ENCODE measurements at regions not wholly inside any gene's neighbourhood (a gene's known extent, or its start where the extent isn't known, plus 50 kb on each side); places are given as distances from the start of the nearest gene placed in this dataset.

- peaks cover 3% of the 10 kb centered on the region for H3K27me3 ChIP-seq (ENCODE audit: control insufficient read depth, insufficient read depth, low read length)
- no peak overlapping the region for H3K4me3 ChIP-seq (ENCODE audit: low read depth, low read length)
- CTCF ChIA-PET: no interaction called here
- POLR2A ChIA-PET: no interaction called here
- no peak for DNase-seq (ENCODE audit: low read depth, low spot score)
- TF ChIP-seq CTCF (IDR thresholded peaks at IDR 0.05; ENCODE audit: low read depth, low read length): no peak
- H3K9me3 ChIP-seq (ENCODE audit: control insufficient read depth, insufficient read depth, low read length): no peaks in the 10 kb centered on the region; the same call in 1 of the 2 replicates
- no peak overlapping the region for H3K27ac ChIP-seq (ENCODE audit: low read depth, low read length)
Observed at GRCh38 chr2:128435576-128436478, 117.2 kb upstream of the HS6ST1 start.

- DNase-seq (ENCODE audit: low read depth, low spot score): no peak
- Histone ChIP-seq H3K27me3 (ENCODE audit: control insufficient read depth, insufficient read depth, low read length) (peaks cover 3% of the 10 kb centered on the region), H3K4me3 (ENCODE audit: low read depth, low read length) (no peak overlapping the region), H3K27ac (ENCODE audit: low read depth, low read length) (no peak overlapping the region), H3K9me3 (ENCODE audit: control insufficient read depth, insufficient read depth, low read length) (no peaks in the 10 kb centered on the region; the same call in 1 of the 2 replicates)
- ChIA-PET POLR2A (no interaction called here), CTCF (no interaction called here)
- no peak for TF ChIP-seq CTCF (IDR thresholded peaks at IDR 0.05; ENCODE audit: low read depth, low read length)
Observed at GRCh38 chr2:128436479-128437203, 118.0 kb upstream of the HS6ST1 start.

- Histone ChIP-seq H3K27me3 (ENCODE audit: control insufficient read depth, insufficient read depth, low read length) (peaks cover 3% of the 10 kb centered on the region), H3K27ac (ENCODE audit: low read depth, low read length) (no peak overlapping the region), H3K9me3 (ENCODE audit: control insufficient read depth, insufficient read depth, low read length) (no peaks in the 10 kb centered on the region; the same call in 1 of the 2 replicates), H3K4me3 (ENCODE audit: low read depth, low read length) (no peak overlapping the region)
- TF ChIP-seq CTCF (IDR thresholded peaks at IDR 0.05; ENCODE audit: low read depth, low read length): no peak
- CTCF ChIA-PET: no interaction called here
- no peak for DNase-seq (ENCODE audit: low read depth, low spot score)
- POLR2A ChIA-PET: no interaction called here
Observed at GRCh38 chr2:128437204-128437565, 118.5 kb upstream of the HS6ST1 start.

- no peak for DNase-seq (ENCODE audit: low read depth, low spot score)
- H3K27me3 ChIP-seq (ENCODE audit: control insufficient read depth, insufficient read depth, low read length): peaks cover 3% of the 10 kb centered on the region
- CTCF ChIA-PET: no interaction called here
- no peak for TF ChIP-seq CTCF (IDR thresholded peaks at IDR 0.05; ENCODE audit: low read depth, low read length)
- H3K27ac ChIP-seq (ENCODE audit: low read depth, low read length): no peak overlapping the region
- H3K4me3 ChIP-seq (ENCODE audit: low read depth, low read length): no peak overlapping the region
- POLR2A ChIA-PET: no interaction called here
- no peaks in the 10 kb centered on the region; the same call in 1 of the 2 replicates for H3K9me3 ChIP-seq (ENCODE audit: control insufficient read depth, insufficient read depth, low read length)
Observed at GRCh38 chr2:128438091-128438490, 119.4 kb upstream of the HS6ST1 start.

- ChIA-PET POLR2A (no interaction called here), CTCF (no interaction called here)
- H3K27me3 ChIP-seq (ENCODE audit: control insufficient read depth, insufficient read depth, low read length): peaks cover 3% of the 10 kb centered on the region
- no peak overlapping the region for H3K27ac ChIP-seq (ENCODE audit: low read depth, low read length)
- TF ChIP-seq CTCF (IDR thresholded peaks at IDR 0.05; ENCODE audit: low read depth, low read length): no peak
- no peak for DNase-seq (ENCODE audit: low read depth, low spot score)
- no peaks in the 10 kb centered on the region; the same call in 1 of the 2 replicates for H3K9me3 ChIP-seq (ENCODE audit: control insufficient read depth, insufficient read depth, low read length)
- H3K4me3 ChIP-seq (ENCODE audit: low read depth, low read length): no peak overlapping the region
Observed at GRCh38 chr2:128438586-128438985, 119.9 kb upstream of the HS6ST1 start.

All from AG04450 (cell line).